ENCODE measurements at regions not wholly inside any gene's neighbourhood (a gene's known extent, or its start where the extent isn't known, plus 50 kb on each side); places are given as distances from the start of the nearest gene placed in this dataset.

- TF ChIP-seq POLR2A (IDR thresholded peaks at IDR 0.05), result no peak
- TF ChIP-seq, protein P1, sequence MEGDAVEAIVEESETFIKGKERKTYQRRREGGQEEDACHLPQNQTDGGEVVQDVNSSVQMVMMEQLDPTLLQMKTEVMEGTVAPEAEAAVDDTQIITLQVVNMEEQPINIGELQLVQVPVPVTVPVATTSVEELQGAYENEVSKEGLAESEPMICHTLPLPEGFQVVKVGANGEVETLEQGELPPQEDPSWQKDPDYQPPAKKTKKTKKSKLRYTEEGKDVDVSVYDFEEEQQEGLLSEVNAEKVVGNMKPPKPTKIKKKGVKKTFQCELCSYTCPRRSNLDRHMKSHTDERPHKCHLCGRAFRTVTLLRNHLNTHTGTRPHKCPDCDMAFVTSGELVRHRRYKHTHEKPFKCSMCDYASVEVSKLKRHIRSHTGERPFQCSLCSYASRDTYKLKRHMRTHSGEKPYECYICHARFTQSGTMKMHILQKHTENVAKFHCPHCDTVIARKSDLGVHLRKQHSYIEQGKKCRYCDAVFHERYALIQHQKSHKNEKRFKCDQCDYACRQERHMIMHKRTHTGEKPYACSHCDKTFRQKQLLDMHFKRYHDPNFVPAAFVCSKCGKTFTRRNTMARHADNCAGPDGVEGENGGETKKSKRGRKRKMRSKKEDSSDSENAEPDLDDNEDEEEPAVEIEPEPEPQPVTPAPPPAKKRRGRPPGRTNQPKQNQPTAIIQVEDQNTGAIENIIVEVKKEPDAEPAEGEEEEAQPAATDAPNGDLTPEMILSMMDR (IDR thresholded peaks at IDR 0.05), result no peak
Observed at GRCh38 chr3:117281371-117281770, 571.8 kb downstream of the TUSC7 start.

All from adrenal gland (tissue), 5 donors.